ENCODE measurements at regions not wholly inside any gene's neighbourhood (a gene's known extent, or its start where the extent isn't known, plus 50 kb on each side); places are given as distances from the start of the nearest gene placed in this dataset.
"Not testable (repeated sequence)": the region's sequence is repeated elsewhere in the genome, so short reads cannot be mapped to it uniquely, and the experiment has no call there.

GRCh38 chr5:86232246-86232645 is 385.5 kb upstream of the COX7C start:
- WGBS, 2 donors: 77 to 92% methylated on average over 11 of the region's 11 CpGs
- no peak for TF ChIP-seq CTCF (IDR thresholded peaks at IDR 0.05)
- FAIRE-seq: no peak
- Histone ChIP-seq H3K4me3 (no peak overlapping the region), H3K4me1 (no peaks in the 10 kb centered on the region), H3K36me3 (no peaks in the 10 kb centered on the region), H3K9me3 (no peaks in the 10 kb centered on the region), H3K27ac (no peak overlapping the region), H3K27me3 (no peaks in the 10 kb centered on the region)
- intact Hi-C loops (cut with DNase I): no loop called here
- DNase-seq: no peak
- no peak for ATAC-seq

- H3K4me3 ChIP-seq: no peak overlapping the region
- DNase-seq: no peak
- no peak for FAIRE-seq
- ATAC-seq: no peak
- no peaks in the 10 kb centered on the region for H3K36me3 ChIP-seq
- H3K9me3 ChIP-seq: no peaks in the 10 kb centered on the region
- intact Hi-C loops (cut with DNase I): no loop called here
- TF ChIP-seq CTCF (IDR thresholded peaks at IDR 0.05): no peak
- 0% methylated on average over 1 of the region's 1 CpG for WGBS, 2 donors
- H3K27me3 ChIP-seq: no peaks in the 10 kb centered on the region
- H3K4me1 ChIP-seq: no peaks in the 10 kb centered on the region
- no peak overlapping the region for H3K27ac ChIP-seq
Observed at GRCh38 chr5:86244153-86244552, 373.6 kb upstream of the COX7C start.

- H3K36me3 ChIP-seq: no peaks in the 10 kb centered on the region
- FAIRE-seq (no peak), ATAC-seq (no peak), DNase-seq (no peak)
- H3K9me3 ChIP-seq: no peaks in the 10 kb centered on the region
- H3K27ac ChIP-seq: no peak overlapping the region
- no peak overlapping the region for H3K4me3 ChIP-seq
- H3K4me1 ChIP-seq: no peaks in the 10 kb centered on the region
- intact Hi-C loops (cut with DNase I): no loop called here
- no peak for TF ChIP-seq CTCF (IDR thresholded peaks at IDR 0.05)
- no peaks in the 10 kb centered on the region for H3K27me3 ChIP-seq
Observed at GRCh38 chr5:86257871-86258270, 359.9 kb upstream of the COX7C start.

GRCh38 chr5:86284400-86285190 is 333.1 kb upstream of the COX7C start:
- H3K9me3 ChIP-seq; H3K27ac ChIP-seq; ATAC-seq; H3K4me3 ChIP-seq; DNase-seq; H3K4me1 ChIP-seq; H3K36me3 ChIP-seq; H3K27me3 ChIP-seq; intact Hi-C loops (cut with DNase I); FAIRE-seq: not testable (repeated sequence)
- WGBS, 2 donors: 69 to 71% methylated on average over 3 of the region's 3 CpGs

GRCh38 chr5:86287437-86287836 is 330.3 kb upstream of the COX7C start:
- FAIRE-seq; H3K4me1 ChIP-seq; H3K27me3 ChIP-seq; H3K27ac ChIP-seq; DNase-seq; intact Hi-C loops (cut with DNase I); ATAC-seq; H3K36me3 ChIP-seq; H3K9me3 ChIP-seq; H3K4me3 ChIP-seq: not testable (repeated sequence)
- WGBS, 2 donors: 63 to 65% methylated on average over 2 of the region's 2 CpGs

- DNase-seq; FAIRE-seq; H3K9me3 ChIP-seq; intact Hi-C loops (cut with DNase I); H3K27ac ChIP-seq; ATAC-seq; H3K4me1 ChIP-seq; H3K4me3 ChIP-seq; H3K27me3 ChIP-seq; H3K36me3 ChIP-seq: not testable (repeated sequence)
- 80 to 88% methylated on average over 9 of the region's 9 CpGs for WGBS, 2 donors
Observed at GRCh38 chr5:86289786-86290185, 328.0 kb upstream of the COX7C start.

- H3K27me3 ChIP-seq; H3K36me3 ChIP-seq; H3K4me1 ChIP-seq; H3K4me3 ChIP-seq; ATAC-seq; FAIRE-seq; intact Hi-C loops (cut with DNase I); H3K27ac ChIP-seq; H3K9me3 ChIP-seq; DNase-seq: not testable (repeated sequence)
- WGBS, 2 donors: 42 to 46% methylated on average over 5 to 6 of the region's 6 CpGs
Observed at GRCh38 chr5:86292811-86293210, 324.9 kb upstream of the COX7C start.

GRCh38 chr5:86302643-86303042 is 315.1 kb upstream of the COX7C start:
- H3K36me3 ChIP-seq; H3K27me3 ChIP-seq; intact Hi-C loops (cut with DNase I); H3K9me3 ChIP-seq; ATAC-seq; FAIRE-seq; H3K4me1 ChIP-seq; DNase-seq; H3K4me3 ChIP-seq; H3K27ac ChIP-seq: not testable (repeated sequence)
- WGBS, 2 donors: 44 to 68% methylated on average over 1 of the region's 1 CpG

Data from pancreas (tissue), 10 donors.